ENCODE measurements at regions not wholly inside any gene's neighbourhood (a gene's known extent, or its start where the extent isn't known, plus 50 kb on each side); places are given as distances from the start of the nearest gene placed in this dataset.
A peak's percentile ranks its signal among the peaks of the same experiment; 100 is the strongest.

DNA sequence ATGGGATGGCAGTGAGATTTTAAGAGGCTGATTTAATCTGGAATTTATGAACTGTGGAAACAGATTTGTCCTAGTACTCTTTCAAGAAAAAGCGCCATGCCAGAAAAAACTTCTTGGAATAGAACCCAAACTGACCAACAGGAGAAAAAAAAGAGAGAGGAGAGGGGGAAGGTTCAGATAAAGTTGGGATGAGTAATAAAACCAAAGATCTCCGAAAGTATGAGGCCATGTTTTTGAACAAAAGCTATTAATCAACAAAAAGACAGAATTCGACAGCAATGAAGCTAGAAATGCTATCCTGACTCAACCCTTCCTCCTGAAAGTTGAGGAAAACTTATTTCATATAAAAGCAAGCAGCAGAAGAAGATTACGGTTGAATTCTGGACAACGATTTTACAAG, 135.5 kb downstream of the CEMIP2 start:
- Histone ChIP-seq H3K4me1 (no peaks in the 10 kb centered on the region), H3K36me3 (no peaks in the 10 kb centered on the region), H3K27ac (no peak overlapping the region), H3K27me3 (no peaks in the 10 kb centered on the region), H3K9me3 (no peaks in the 10 kb centered on the region), H3K4me3 (no peak overlapping the region)
- intact Hi-C loops (cut with DNase I), result no loop called here
- ATAC-seq, result no peak
- no peak for FAIRE-seq
- DNase-seq, result no peak
- TF ChIP-seq, protein P1, sequence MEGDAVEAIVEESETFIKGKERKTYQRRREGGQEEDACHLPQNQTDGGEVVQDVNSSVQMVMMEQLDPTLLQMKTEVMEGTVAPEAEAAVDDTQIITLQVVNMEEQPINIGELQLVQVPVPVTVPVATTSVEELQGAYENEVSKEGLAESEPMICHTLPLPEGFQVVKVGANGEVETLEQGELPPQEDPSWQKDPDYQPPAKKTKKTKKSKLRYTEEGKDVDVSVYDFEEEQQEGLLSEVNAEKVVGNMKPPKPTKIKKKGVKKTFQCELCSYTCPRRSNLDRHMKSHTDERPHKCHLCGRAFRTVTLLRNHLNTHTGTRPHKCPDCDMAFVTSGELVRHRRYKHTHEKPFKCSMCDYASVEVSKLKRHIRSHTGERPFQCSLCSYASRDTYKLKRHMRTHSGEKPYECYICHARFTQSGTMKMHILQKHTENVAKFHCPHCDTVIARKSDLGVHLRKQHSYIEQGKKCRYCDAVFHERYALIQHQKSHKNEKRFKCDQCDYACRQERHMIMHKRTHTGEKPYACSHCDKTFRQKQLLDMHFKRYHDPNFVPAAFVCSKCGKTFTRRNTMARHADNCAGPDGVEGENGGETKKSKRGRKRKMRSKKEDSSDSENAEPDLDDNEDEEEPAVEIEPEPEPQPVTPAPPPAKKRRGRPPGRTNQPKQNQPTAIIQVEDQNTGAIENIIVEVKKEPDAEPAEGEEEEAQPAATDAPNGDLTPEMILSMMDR (IDR thresholded peaks at IDR 0.05), result no peak
- WGBS, 2 donors, result 74 to 83% methylated on average over 5 of the region's 5 CpGs

DNA sequence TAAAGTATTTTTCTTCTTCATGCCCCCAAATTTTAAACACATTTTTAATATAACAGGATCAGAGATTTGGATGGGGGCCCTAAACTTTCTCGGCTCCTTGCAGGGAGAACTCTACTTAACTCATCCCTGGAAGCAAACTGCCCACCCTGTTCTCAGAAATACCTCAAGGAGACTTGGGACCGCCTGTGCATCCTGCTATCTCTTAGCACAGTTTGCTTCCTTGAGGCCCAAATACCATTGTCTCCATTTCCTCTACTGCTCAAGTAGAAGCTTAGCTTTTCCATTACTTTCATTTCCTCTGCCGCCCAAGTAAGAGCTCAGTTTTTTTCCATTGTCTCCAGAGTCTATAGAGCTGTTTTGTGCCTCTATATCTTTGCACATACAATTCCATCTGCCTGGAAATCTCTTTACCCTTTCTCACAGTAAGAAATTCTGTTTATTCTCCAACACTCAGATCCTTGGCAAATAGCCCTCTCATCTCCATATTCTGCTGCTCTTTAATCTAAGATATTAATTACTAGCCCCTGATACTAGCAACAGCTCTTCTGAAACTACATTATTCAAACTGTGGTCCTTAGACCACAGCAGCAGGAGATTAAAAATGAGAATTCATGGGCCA, 137.8 kb downstream of the CEMIP2 start:
- TF ChIP-seq, protein P1 (IDR thresholded peaks at IDR 0.05), result no peak
- Histone ChIP-seq H3K4me1 (no peaks in the 10 kb centered on the region), H3K36me3 (no peaks in the 10 kb centered on the region), H3K9me3 (no peaks in the 10 kb centered on the region), H3K27me3 (no peaks in the 10 kb centered on the region), H3K27ac (no peak overlapping the region), H3K4me3 (no peak overlapping the region)
- FAIRE-seq (no peak), DNase-seq (no peak), ATAC-seq (no peak)
- intact Hi-C loops (cut with DNase I), result no loop called here
- WGBS, 2 donors, result 76 to 81% methylated on average over 3 of the region's 3 CpGs

DNA sequence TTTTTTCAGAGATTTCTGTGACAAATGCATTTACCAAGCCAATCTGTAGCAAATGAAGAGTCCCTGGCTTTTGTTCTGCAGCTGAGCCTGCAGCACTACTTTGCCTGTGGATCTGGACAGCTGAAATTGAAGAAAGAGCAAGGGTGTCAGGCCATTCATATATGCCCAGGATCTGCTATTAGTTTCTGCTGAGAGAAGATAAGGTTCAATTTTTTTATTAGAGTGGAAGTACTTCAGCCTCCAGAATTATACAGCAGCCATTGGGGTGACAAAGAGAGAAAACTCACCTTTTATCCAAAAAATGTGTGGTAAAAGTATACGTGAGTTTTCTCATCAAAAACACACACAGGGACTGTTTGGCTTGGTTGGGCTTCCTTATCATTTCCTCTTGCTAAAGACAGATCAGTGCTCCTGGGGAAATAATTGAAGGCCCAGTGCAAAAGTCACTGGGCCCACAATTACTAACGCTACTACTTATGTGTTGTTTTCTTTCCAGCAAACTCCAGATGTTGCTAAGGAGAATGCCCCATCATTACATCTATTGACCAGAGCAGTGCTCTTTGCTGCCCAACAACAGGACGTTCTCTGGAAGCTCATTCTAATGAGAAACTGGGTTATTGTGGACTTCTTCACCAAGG, 138.6 kb downstream of the CEMIP2 start:
- Histone ChIP-seq H3K4me3 (no peak overlapping the region), H3K36me3 (no peaks in the 10 kb centered on the region), H3K9me3 (no peaks in the 10 kb centered on the region), H3K4me1 (no peaks in the 10 kb centered on the region), H3K27ac (no peak overlapping the region), H3K27me3 (no peaks in the 10 kb centered on the region)
- intact Hi-C loops (cut with DNase I), result no loop called here
- 40 to 45% methylated on average over 3 of the region's 3 CpGs for WGBS, 2 donors
- no peak for ATAC-seq
- no peak for FAIRE-seq
- TF ChIP-seq, protein P1 (IDR thresholded peaks at IDR 0.05), result no peak
- DNase-seq, result no peak

DNA sequence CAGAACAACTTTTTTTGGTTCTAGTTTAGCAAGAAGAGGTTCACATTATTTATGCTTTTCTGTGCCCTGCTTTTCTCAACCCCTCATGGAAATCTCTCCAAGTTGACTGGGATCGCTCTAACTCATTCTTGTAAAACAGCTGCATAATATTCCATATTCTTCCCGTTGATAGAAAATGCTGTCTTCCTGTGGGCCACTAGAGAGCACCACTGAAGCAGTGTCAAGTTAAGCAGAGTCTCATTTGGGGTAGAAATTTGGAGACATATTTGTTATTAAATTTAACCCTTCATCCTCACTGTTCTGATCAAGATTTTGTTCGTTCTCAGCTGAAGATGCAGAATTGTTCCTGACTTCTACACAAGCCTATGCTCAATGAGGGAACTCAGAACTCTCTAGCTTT, 140.1 kb downstream of the CEMIP2 start:
- no peak overlapping the region for H3K27ac ChIP-seq
- no peaks in the 10 kb centered on the region for H3K27me3 ChIP-seq
- no peak for DNase-seq
- intact Hi-C loops (cut with DNase I), result no loop called here
- no peaks in the 10 kb centered on the region for H3K9me3 ChIP-seq
- FAIRE-seq, result no peak
- H3K4me1 ChIP-seq, result no peaks in the 10 kb centered on the region
- peak in 1 of 4 donors; percentile 32 for ATAC-seq
- TF ChIP-seq, protein P1 (IDR thresholded peaks at IDR 0.05), result no peak
- H3K4me3 ChIP-seq, result no peak overlapping the region
- WGBS, 2 donors, result 79 to 90% methylated on average over 3 of the region's 3 CpGs
- no peaks in the 10 kb centered on the region for H3K36me3 ChIP-seq

DNA sequence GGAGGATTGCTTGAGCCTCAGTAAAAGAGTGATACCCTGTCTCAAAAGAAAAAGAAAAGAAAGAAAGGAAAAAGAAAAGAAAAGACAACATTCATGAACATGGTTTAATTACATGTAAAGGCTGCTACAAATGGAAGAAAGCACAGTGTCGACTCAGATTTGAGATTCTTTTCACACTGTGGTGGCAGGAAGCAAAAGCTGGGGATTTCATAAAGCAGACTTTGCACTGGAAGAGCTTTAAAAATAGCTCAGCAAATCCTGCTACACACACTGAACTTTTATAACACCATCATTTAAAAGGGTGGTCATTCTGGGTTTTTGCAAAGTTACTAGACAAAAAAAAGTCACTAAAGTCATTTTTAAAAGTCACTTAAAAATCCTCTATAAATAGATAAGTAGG, 140.8 kb downstream of the CEMIP2 start:
- Histone ChIP-seq H3K27ac (no peak overlapping the region), H3K4me1 (no peaks in the 10 kb centered on the region), H3K4me3 (no peak overlapping the region), H3K9me3 (no peaks in the 10 kb centered on the region), H3K27me3 (no peaks in the 10 kb centered on the region), H3K36me3 (no peaks in the 10 kb centered on the region)
- DNase-seq (no peak), ATAC-seq (no peak), FAIRE-seq (no peak)
- TF ChIP-seq, protein P1 (IDR thresholded peaks at IDR 0.05), result no peak
- 70 to 75% methylated on average over 1 of the region's 1 CpG for WGBS, 2 donors
- intact Hi-C loops (cut with DNase I), result no loop called here

Measured in pancreas (tissue), 10 donors.